Stimulated activated CD4-positive, alpha-beta T cell treated with anti-CD3 and anti-CD28 coated beads, Interleukin-4, amount 100 ng/mL, for 24 hours (primary cell): ENCODE measurements at regions not wholly inside any gene's neighbourhood (a gene's known extent, or its start where the extent isn't known, plus 50 kb on each side); places are given as distances from the start of the nearest gene placed in this dataset.

Experiments used
- DNase-seq: peaks from one replicate; pipeline ENCODE4 v3.0.0-alpha.2; 2020

GRCh38 chr1:30607723-30608122 lies 115.7 kb downstream of the MATN1 start:
- DNase-seq: no peak

- no peak for DNase-seq
These were observed 117.2 kb downstream of the MATN1 start for GRCh38 chr1:30606166-30606565.

- no peak for DNase-seq
These were observed 117.9 kb downstream of the MATN1 start for GRCh38 chr1:30605441-30605920.

- no peak for DNase-seq
These were observed 118.5 kb downstream of the MATN1 start for GRCh38 chr1:30604801-30605440.

- DNase-seq: no peak
These were observed 120.1 kb downstream of the MATN1 start for GRCh38 chr1:30603081-30603858.

GRCh38 chr1:30601316-30602085 lies 121.9 kb downstream of the MATN1 start:
- no peak for DNase-seq

GRCh38 chr1:30600706-30601105 lies 122.7 kb downstream of the MATN1 start:
- no peak for DNase-seq

- DNase-seq: no peak
These were observed 123.1 kb downstream of the MATN1 start for GRCh38 chr1:30600258-30600657.

- no peak for DNase-seq
These were observed 123.7 kb downstream of the MATN1 start for GRCh38 chr1:30599721-30600120.

- DNase-seq: no peak
These were observed 124.7 kb downstream of the MATN1 start for GRCh38 chr1:30598571-30599114.

- no peak for DNase-seq
These were observed 125.7 kb downstream of the MATN1 start for GRCh38 chr1:30597711-30598110.

- DNase-seq: no peak
These were observed 126.5 kb downstream of the MATN1 start for GRCh38 chr1:30596891-30597290.

- no peak for DNase-seq
These were observed 126.9 kb downstream of the MATN1 start for GRCh38 chr1:30596470-30596869.

- no peak for DNase-seq
These were observed 134.3 kb downstream of the MATN1 start for GRCh38 chr1:30589083-30589482.

GRCh38 chr1:30588311-30589073 lies 134.9 kb downstream of the MATN1 start:
- no peak for DNase-seq

GRCh38 chr1:30586671-30587070 lies 136.7 kb downstream of the MATN1 start:
- DNase-seq: no peak

- no peak for DNase-seq
These were observed 143.8 kb downstream of the MATN1 start for GRCh38 chr1:30579580-30579979.

GRCh38 chr1:30575066-30575465 lies 148.3 kb downstream of the MATN1 start:
- no peak for DNase-seq

GRCh38 chr1:30572192-30572591 lies 151.2 kb downstream of the MATN1 start:
- no peak for DNase-seq

GRCh38 chr1:30571380-30571779 lies 152.0 kb downstream of the MATN1 start:
- DNase-seq: no peak

GRCh38 chr1:30569384-30569783 lies 154.0 kb downstream of the MATN1 start:
- DNase-seq: no peak

- no peak for DNase-seq
These were observed 160.8 kb downstream of the MATN1 start for GRCh38 chr1:30562559-30562958.

- no peak for DNase-seq
These were observed 171.8 kb downstream of the MATN1 start for GRCh38 chr1:30551603-30552002.
